GM19240 (cell line): ENCODE measurements at regions not wholly inside any gene's neighbourhood (a gene's known extent, or its start where the extent isn't known, plus 50 kb on each side); places are given as distances from the start of the nearest gene placed in this dataset.

Source experiments
- DNase-seq: peaks from one replicate; pipeline ENCODE4 v3.0.0; 2011; ENCODE audit warnings: low spot score; ENCODE audit not compliant: insufficient read length

GRCh38 chr14:95466506-95466905 lies 49.9 kb downstream of the SYNE3 start:
- no peak for DNase-seq

- DNase-seq = no peak
Observed at GRCh38 chr14:95465936-95466335, 50.5 kb downstream of the SYNE3 start.

- DNase-seq = no peak
Observed at GRCh38 chr14:95465358-95465757, 51.1 kb downstream of the SYNE3 start.

- DNase-seq = no peak
Observed at GRCh38 chr14:95464514-95464913, 51.9 kb downstream of the SYNE3 start.

- DNase-seq = no peak
Observed at GRCh38 chr14:95464103-95464502, 52.3 kb downstream of the SYNE3 start.

GRCh38 chr14:95463171-95463901 lies 53.1 kb downstream of the SYNE3 start:
- DNase-seq = no peak

GRCh38 chr14:95462491-95462890 lies 54.0 kb downstream of the SYNE3 start:
- no peak for DNase-seq

GRCh38 chr14:95460647-95461478 lies 55.6 kb downstream of the SYNE3 start:
- DNase-seq = no peak

- no peak for DNase-seq
Observed at GRCh38 chr14:95458906-95459305, 57.5 kb downstream of the SYNE3 start.

- no peak for DNase-seq
Observed at GRCh38 chr14:95458459-95458858, 58.0 kb downstream of the SYNE3 start.

- no peak for DNase-seq
Observed at GRCh38 chr14:95456281-95456680, 60.2 kb downstream of the SYNE3 start.

- DNase-seq = no peak
Observed at GRCh38 chr14:95455246-95455645, 61.2 kb downstream of the SYNE3 start.

- DNase-seq = no peak
Observed at GRCh38 chr14:95453713-95453980, 62.8 kb downstream of the SYNE3 start.

GRCh38 chr14:95452893-95453712 lies 63.3 kb downstream of the SYNE3 start:
- DNase-seq = no peak

- no peak for DNase-seq
Observed at GRCh38 chr14:95452176-95452892, 64.1 kb downstream of the SYNE3 start.

GRCh38 chr14:95449131-95449530 lies 67.3 kb downstream of the SYNE3 start:
- DNase-seq = no peak

- DNase-seq = no peak
Observed at GRCh38 chr14:95446470-95446869, 70.0 kb downstream of the SYNE3 start.

GRCh38 chr14:95445676-95446075 lies 70.8 kb downstream of the SYNE3 start:
- no peak for DNase-seq

- no peak for DNase-seq
Observed at GRCh38 chr14:95445161-95445560, 71.3 kb downstream of the SYNE3 start.

- no peak for DNase-seq
Observed at GRCh38 chr14:95444132-95445129, 72.0 kb downstream of the SYNE3 start.
